ENCODE measurements at regions not wholly inside any gene's neighbourhood (a gene's known extent, or its start where the extent isn't known, plus 50 kb on each side); places are given as distances from the start of the nearest gene placed in this dataset.

- intact Hi-C loops (cut with DNase I) = no loop called here
- Histone ChIP-seq H3K9ac (ENCODE audit: low read depth in 2 of 2, low read length in 2 of 2) (no peak overlapping the region), H3K36me3 (no peaks in the 10 kb centered on the region), H3K27ac (peak overlapping the region; percentile 44), H3K27me3 (no peaks in the 10 kb centered on the region), H3K9me3 (no peaks in the 10 kb centered on the region), H3K4me1 (no peaks in the 10 kb centered on the region), H3K4me3 (no peak overlapping the region)
- TF ChIP-seq, protein P1, sequence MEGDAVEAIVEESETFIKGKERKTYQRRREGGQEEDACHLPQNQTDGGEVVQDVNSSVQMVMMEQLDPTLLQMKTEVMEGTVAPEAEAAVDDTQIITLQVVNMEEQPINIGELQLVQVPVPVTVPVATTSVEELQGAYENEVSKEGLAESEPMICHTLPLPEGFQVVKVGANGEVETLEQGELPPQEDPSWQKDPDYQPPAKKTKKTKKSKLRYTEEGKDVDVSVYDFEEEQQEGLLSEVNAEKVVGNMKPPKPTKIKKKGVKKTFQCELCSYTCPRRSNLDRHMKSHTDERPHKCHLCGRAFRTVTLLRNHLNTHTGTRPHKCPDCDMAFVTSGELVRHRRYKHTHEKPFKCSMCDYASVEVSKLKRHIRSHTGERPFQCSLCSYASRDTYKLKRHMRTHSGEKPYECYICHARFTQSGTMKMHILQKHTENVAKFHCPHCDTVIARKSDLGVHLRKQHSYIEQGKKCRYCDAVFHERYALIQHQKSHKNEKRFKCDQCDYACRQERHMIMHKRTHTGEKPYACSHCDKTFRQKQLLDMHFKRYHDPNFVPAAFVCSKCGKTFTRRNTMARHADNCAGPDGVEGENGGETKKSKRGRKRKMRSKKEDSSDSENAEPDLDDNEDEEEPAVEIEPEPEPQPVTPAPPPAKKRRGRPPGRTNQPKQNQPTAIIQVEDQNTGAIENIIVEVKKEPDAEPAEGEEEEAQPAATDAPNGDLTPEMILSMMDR (IDR thresholded peaks at IDR 0.05) = no peak
- no peak for DNase-seq
These were observed 227.1 kb downstream of the ARHGAP12 start for GRCh38 chr10:31701546-31701945.

DNA sequence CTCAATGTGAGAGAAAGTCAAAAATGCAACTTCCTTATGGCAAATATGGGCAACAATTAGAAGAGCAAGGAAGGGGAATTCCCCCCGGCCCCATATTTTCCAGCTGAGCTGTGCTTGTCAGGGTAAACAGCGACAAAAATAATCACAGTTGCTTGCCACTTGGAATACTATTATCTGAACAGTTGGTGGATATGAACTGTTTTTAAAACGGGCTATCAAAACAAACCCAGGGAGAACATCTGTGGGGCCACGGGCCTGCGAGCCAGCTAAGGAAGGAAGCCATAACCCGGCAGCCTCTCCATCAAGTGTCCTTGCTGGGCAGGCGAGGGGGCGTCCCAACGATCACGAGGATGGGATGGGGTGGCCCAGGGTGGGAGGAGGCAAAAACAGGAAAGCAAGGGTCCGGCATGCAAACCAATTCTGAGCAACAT, 228.4 kb downstream of the ARHGAP12 start:
- Histone ChIP-seq H3K36me3 (no peaks in the 10 kb centered on the region), H3K27me3 (no peaks in the 10 kb centered on the region), H3K9me3 (no peaks in the 10 kb centered on the region), H3K27ac (peak overlapping the region; percentile 43), H3K4me1 (no peaks in the 10 kb centered on the region), H3K9ac (ENCODE audit: low read depth in 2 of 2, low read length in 2 of 2) (no peak overlapping the region), H3K4me3 (no peak overlapping the region)
- intact Hi-C loops (cut with DNase I) = no loop called here
- TF ChIP-seq, protein P1 (IDR thresholded peaks at IDR 0.05) = no peak
- no peak for DNase-seq

GRCh38 chr10:31698181-31698830, 230.3 kb downstream of the ARHGAP12 start:
- intact Hi-C loops (cut with DNase I) = no loop called here
- Histone ChIP-seq H3K4me1 (no peaks in the 10 kb centered on the region), H3K9ac (ENCODE audit: low read depth in 2 of 2, low read length in 2 of 2) (peak overlapping the region in 1 of 2 donors; percentile 55), H3K9me3 (no peaks in the 10 kb centered on the region), H3K4me3 (no peak overlapping the region), H3K27me3 (no peaks in the 10 kb centered on the region), H3K27ac (peak overlapping the region; percentile 86), H3K36me3 (no peaks in the 10 kb centered on the region)
- DNase-seq = peak; percentile 42
- TF ChIP-seq, protein P1 (IDR thresholded peaks at IDR 0.05) = no peak

- Histone ChIP-seq H3K9ac (ENCODE audit: low read depth in 2 of 2, low read length in 2 of 2) (peak overlapping the region; percentile 27 to 55), H3K4me3 (no peak overlapping the region), H3K9me3 (no peaks in the 10 kb centered on the region), H3K4me1 (no peaks in the 10 kb centered on the region), H3K27me3 (no peaks in the 10 kb centered on the region), H3K36me3 (no peaks in the 10 kb centered on the region), H3K27ac (peak overlapping the region; percentile 86)
- TF ChIP-seq, protein P1 (IDR thresholded peaks at IDR 0.05) = no peak
- DNase-seq = peak; percentile 55
- intact Hi-C loops (cut with DNase I) = no loop called here
These were observed 231.1 kb downstream of the ARHGAP12 start for GRCh38 chr10:31697271-31698180.

DNA sequence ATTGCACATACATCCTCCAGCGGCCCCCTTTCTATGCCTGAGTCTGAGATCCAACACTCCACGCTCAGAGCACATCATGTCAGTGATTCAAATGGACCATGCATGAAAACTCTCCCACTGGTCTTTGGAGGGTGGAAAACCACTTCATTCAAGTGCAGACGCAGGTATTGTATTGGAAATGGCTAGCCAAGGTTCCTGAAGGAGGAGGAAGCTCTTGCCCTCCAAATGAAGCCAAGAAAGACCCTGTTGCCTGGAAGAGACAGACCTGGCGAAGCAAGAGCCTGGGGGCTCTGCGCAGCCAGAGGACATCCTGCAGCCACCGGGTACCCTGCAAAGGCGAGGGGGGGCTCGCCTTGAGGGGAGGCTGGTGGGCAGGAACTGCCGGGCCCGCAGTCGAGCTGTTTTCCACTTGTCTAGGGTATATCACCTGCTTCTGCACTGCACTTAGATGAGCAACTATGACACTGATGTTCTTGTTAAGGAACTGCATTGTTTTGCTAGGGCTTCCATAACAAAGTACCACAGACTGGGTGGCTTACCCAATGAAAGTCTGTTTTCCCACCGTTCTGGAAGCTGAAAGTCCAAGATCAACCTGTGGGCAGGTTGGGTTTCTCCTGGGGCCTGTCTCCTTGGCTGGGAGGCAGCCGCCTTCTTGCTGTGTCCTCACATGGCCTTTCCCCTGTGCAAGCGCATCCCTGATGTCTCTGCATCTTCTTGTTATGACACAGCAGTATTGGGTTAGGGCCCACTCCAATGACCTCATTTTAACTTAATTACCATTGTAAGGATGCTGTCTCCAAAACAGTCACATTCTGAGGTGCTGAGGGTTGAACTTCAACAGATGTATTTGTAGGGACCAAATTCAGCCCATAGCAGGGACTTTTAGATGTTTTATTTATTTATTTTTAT, 233.4 kb downstream of the ARHGAP12 start:
- Histone ChIP-seq H3K4me1 (no peaks in the 10 kb centered on the region), H3K27ac (no peak overlapping the region)
- intact Hi-C loops (cut with DNase I) = no loop called here

More for the DNA sequence above, 233.4 kb downstream of the ARHGAP12 start:
- no peak overlapping the region for H3K9ac ChIP-seq (ENCODE audit: low read depth in 2 of 2, low read length in 2 of 2)
- DNase-seq = no peak
- TF ChIP-seq, protein P1 (IDR thresholded peaks at IDR 0.05) = no peak
- H3K9me3 ChIP-seq = no peaks in the 10 kb centered on the region
- no peak overlapping the region for H3K4me3 ChIP-seq
- H3K36me3 ChIP-seq = no peaks in the 10 kb centered on the region
- no peaks in the 10 kb centered on the region for H3K27me3 ChIP-seq

Data from colonic mucosa (tissue), 4 donors.